Esophagus squamous epithelium (tissue), 5 donors: ENCODE measurements at regions not wholly inside any gene's neighbourhood (a gene's known extent, or its start where the extent isn't known, plus 50 kb on each side); places are given as distances from the start of the nearest gene placed in this dataset.

Source experiments
- DNase-seq: peaks from one replicate; lab custom pipeline; 2025; lab: John Stamatoyannopoulos, UW
- H3K27ac ChIP-seq, 4 donors: fragments of 200-600 bp; sonication (generic); one replicate each; pipeline ENCODE4 v1.5.1; 2016 to 2019; ENCODE audit warnings: mild to moderate bottlenecking in 1 of 4
- H3K27me3 ChIP-seq, 4 donors: fragments of 200-600 bp; sonication (generic); 1 replicate in 3 of 4; 2 replicates in 1 of 4; pipeline versions ENCODE4 v1.5.1 to v1.6.0; 2017 to 2021; ENCODE audit warnings: antibody characterized with exemption in 1 of 4
- H3K36me3 ChIP-seq, 3 donors: fragments of 200-600 bp; sonication (generic); one replicate each; pipeline ENCODE4 v1.5.1; 2016 to 2019
- H3K4me1 ChIP-seq, 3 donors: fragments of 200-600 bp; sonication (generic); one replicate each; pipeline ENCODE4 v1.5.1; 2017 to 2019
- H3K4me3 ChIP-seq, 4 donors: fragments of 200-600 bp; sonication (generic); 1 replicate in 3 of 4; 2 replicates in 1 of 4; pipeline ENCODE4 v1.5.1; 2016 to 2019; ENCODE audit warnings: mild to moderate bottlenecking in 2 of 4, moderate library complexity in 1 of 4
- H3K9me3 ChIP-seq, 3 donors: fragments of 200-600 bp; sonication (generic); one replicate each; pipeline ENCODE4 v1.5.1; 2016 to 2019
- POLR2A ChIP-seq, 4 donors: fragments of 450-650 bp; IDR thresholded peaks; one replicate each; pipeline ENCODE4 v1.6.1; 2017; ENCODE audit warnings: antibody characterized with exemption in 4 of 4, mild to moderate bottlenecking in 4 of 4, moderate library complexity in 3 of 4
- WGBS, 2 donors: methylation state at CpG; one replicate each; pipeline ENCODE4 v1.1.5; 2018; 5-methylcytosine and 5-hydroxymethylcytosine counted together
- intact Hi-C: fragments of 100-400 bp; cut with DNase I; formaldehyde crosslinking; loops from one replicate; pipeline ENCODE4 v1.15.0; 2022
- TF ChIP-seq, protein P1 (sequence below), 6 experiments: fragments of 450-650 bp in 4 of 6; fragments of 200-600 bp in 2 of 6; sonication (generic) in 2 of 6; IDR thresholded peaks; one replicate each; pipeline ENCODE4 v1.5.1; 2016 to 2019; ENCODE audit warnings: antibody characterized with exemption in 6 of 6, mild to moderate bottlenecking in 4 of 6, moderate library complexity in 4 of 6
- donor health status: DM: yes; HTN: yes; CAD: no.

DNA sequence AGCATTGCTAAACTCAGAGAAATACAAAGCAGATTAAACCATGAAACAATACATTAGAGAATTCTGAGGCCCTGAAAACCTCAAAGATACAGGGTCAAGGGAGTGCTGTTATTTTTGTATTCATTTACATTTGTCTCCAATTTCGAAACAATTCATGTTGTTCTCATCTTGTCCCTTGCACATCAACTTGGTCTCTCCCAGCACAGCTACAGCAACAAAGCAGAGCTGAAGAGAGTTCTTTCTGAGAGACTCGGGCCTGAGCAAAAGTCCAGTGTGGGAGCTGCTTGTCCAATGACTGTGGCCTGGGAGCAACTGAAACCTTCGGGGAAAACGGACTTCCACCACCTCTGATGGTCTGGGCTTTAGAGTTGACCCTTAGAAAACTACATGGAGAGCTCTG lies 79.4 kb upstream of the CDKN3 start:
- WGBS, 2 donors: 75 to 89% methylated on average over 1 to 4 of the region's 4 CpGs

DNA sequence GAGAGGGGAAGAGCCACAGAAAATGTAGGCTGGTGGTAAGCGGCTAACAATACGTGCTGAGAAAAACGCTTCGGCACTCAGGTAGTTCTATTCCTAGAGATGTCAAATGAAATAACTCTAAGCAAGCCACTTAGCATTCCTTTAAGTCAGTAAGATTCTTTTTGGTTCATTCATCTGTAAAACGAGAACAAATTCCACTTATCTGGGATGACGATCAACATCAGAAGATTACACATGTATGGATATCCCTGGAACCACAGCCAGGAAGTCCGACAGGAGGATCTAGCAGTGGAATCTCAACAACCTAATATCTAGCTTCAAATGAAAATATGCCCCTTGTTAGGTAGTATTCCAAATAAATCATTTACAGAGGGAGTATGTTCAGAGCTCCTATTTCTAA lies 74.6 kb upstream of the CDKN3 start:
- intact Hi-C loops: no loop called here
- TF ChIP-seq, protein P1, sequence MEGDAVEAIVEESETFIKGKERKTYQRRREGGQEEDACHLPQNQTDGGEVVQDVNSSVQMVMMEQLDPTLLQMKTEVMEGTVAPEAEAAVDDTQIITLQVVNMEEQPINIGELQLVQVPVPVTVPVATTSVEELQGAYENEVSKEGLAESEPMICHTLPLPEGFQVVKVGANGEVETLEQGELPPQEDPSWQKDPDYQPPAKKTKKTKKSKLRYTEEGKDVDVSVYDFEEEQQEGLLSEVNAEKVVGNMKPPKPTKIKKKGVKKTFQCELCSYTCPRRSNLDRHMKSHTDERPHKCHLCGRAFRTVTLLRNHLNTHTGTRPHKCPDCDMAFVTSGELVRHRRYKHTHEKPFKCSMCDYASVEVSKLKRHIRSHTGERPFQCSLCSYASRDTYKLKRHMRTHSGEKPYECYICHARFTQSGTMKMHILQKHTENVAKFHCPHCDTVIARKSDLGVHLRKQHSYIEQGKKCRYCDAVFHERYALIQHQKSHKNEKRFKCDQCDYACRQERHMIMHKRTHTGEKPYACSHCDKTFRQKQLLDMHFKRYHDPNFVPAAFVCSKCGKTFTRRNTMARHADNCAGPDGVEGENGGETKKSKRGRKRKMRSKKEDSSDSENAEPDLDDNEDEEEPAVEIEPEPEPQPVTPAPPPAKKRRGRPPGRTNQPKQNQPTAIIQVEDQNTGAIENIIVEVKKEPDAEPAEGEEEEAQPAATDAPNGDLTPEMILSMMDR (IDR thresholded peaks at IDR 0.05): no peak
- TF ChIP-seq POLR2A (IDR thresholded peaks at IDR 0.05): no peak
- no peak for DNase-seq
- H3K9me3 ChIP-seq: no peaks in the 10 kb centered on the region
- WGBS, 2 donors: 86 to 93% methylated on average over 7 of the region's 7 CpGs
- H3K27ac ChIP-seq: no peak overlapping the region
- no peaks in the 10 kb centered on the region for H3K4me1 ChIP-seq
- H3K27me3 ChIP-seq: no peaks in the 10 kb centered on the region
- H3K4me3 ChIP-seq: no peak overlapping the region
- H3K36me3 ChIP-seq: no peaks in the 10 kb centered on the region

More for the DNA sequence above, 79.4 kb upstream of the CDKN3 start:
- Histone ChIP-seq H3K27ac (no peak overlapping the region), H3K9me3 (no peaks in the 10 kb centered on the region), H3K4me1 (peaks cover 0 to 6% (median 0%) of the 10 kb centered on the region in 3 donors), H3K27me3 (no peaks in the 10 kb centered on the region), H3K36me3 (no peaks in the 10 kb centered on the region), H3K4me3 (no peak overlapping the region)
- TF ChIP-seq POLR2A (IDR thresholded peaks at IDR 0.05): no peak
- TF ChIP-seq, protein P1 (IDR thresholded peaks at IDR 0.05): no peak
- no peak for DNase-seq
- intact Hi-C loops: no loop called here

DNA sequence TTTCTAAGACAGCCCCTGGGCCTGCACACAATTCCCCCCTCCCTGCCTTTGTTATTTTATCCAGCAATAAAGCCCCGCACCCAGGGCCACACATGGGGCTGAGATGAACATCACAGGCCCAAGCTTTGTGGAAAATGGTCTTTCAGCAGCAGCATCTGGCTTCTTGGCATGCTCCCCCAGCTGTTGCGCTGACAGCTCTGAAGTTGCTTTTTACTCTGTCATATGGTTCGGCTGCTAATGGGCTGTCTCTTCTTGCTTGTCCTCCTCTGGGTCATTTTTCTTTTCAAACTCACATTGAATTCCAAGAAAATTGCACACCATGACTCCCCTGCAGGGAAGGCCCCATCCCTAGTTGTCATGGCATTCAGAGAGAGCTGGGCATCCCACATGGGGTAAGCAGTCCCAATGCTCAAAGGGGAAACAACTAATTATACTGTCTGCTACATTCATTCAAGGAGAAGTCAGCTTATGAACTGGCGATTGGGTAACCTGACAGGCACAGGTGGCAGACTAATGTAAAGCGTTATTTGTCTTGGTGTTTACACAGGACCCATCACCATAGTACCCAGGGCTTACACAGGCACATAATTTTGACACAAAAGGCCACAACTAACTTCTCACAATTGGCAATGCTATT lies 74.0 kb upstream of the CDKN3 start:
- no peaks in the 10 kb centered on the region for H3K4me1 ChIP-seq
- intact Hi-C loops: no loop called here
- TF ChIP-seq POLR2A (IDR thresholded peaks at IDR 0.05): no peak
- H3K27ac ChIP-seq: no peak overlapping the region
- WGBS, 2 donors: 88 to 89% methylated on average over 5 of the region's 5 CpGs
- H3K36me3 ChIP-seq: no peaks in the 10 kb centered on the region
- H3K9me3 ChIP-seq: no peaks in the 10 kb centered on the region
- H3K27me3 ChIP-seq: no peaks in the 10 kb centered on the region
- H3K4me3 ChIP-seq: no peak overlapping the region
- no peak for DNase-seq

DNA sequence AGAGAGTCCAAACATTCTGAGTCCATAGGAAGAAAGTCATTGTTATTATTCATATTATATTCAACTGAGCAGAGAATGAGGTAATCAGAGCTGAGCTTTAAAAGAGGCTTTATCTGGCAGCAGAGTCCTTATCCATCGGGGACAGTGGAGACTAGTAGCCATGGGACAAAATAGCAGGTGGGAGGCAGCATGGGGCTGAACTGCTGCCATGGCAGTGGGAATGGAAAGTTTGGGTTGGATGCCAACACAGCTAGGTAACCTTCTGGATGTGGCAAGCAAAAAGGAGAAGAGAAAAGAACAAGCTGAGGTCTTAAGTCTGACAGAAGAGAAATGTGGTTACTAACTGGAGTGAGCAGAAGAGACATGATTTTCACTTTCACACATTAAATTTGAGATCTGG lies 71.0 kb upstream of the CDKN3 start:
- intact Hi-C loops: no loop called here
- Histone ChIP-seq H3K27me3 (peaks cover 0 to 18% (median 0%) of the 10 kb centered on the region in 4 donors), H3K4me1 (peaks cover 0 to 8% (median 0%) of the 10 kb centered on the region in 3 donors), H3K27ac (no peak overlapping the region), H3K36me3 (no peaks in the 10 kb centered on the region), H3K4me3 (no peak overlapping the region), H3K9me3 (no peaks in the 10 kb centered on the region)
- WGBS, 2 donors: 77 to 87% methylated on average over 1 of the region's 1 CpG
- DNase-seq: no peak
- TF ChIP-seq, protein P1 (IDR thresholded peaks at IDR 0.05): no peak
- no peak for TF ChIP-seq POLR2A (IDR thresholded peaks at IDR 0.05)

DNA sequence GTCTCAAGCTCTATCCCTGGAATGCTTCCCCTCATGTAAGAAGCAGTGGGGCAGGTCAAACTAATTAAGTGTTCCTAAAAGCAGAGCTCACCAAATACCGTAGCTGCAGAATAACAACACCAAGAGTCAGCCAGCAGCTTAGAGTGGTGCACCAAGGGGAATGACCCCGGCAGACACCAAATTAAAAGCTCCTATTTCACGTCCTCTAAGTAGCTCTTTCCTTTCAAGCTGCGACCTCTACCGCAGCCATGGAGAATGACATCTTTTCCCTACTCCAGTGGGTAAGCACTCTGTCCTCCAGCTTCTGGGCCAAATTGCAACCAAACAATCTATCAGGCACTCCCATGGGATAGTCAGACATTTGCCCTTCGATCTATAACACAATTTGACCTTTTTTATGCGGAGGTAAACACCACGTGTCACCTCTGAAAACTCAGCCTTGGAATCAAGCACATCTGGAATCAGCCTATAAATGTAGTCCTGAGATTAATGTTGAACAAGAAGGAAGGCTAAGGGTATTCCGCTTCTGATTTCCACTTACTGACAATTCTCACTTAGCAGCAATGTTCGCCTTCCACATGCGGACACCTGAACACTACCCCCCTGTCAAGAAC lies 67.6 kb upstream of the CDKN3 start:
- intact Hi-C loops: no loop called here
- Histone ChIP-seq H3K4me3 (no peak overlapping the region), H3K27me3 (peaks cover 0 to 37% (median 0%) of the 10 kb centered on the region in 4 donors), H3K36me3 (no peaks in the 10 kb centered on the region), H3K9me3 (no peaks in the 10 kb centered on the region), H3K27ac (no peak overlapping the region), H3K4me1 (peaks cover 0 to 8% (median 0%) of the 10 kb centered on the region in 3 donors)
- no peak for DNase-seq
- TF ChIP-seq, protein P1 (IDR thresholded peaks at IDR 0.05): peak in 5 of 6 experiments; percentile 48 to 65 (median 55)
- no peak for TF ChIP-seq POLR2A (IDR thresholded peaks at IDR 0.05)
- 26 to 31% methylated on average over 11 of the region's 11 CpGs for WGBS, 2 donors
